Esophagus muscularis mucosa (tissue), 4 donors: ENCODE measurements at regions not wholly inside any gene's neighbourhood (a gene's known extent, or its start where the extent isn't known, plus 50 kb on each side); places are given as distances from the start of the nearest gene placed in this dataset.

ENCODE experiments used
- DNase-seq: peaks from one replicate; pipeline ENCODE4 v3.0.0-alpha.2; 2017; ENCODE audit errors: extremely low spot score
- H3K27ac ChIP-seq, 4 donors: fragments of 200-600 bp; sonication (generic); replicated peaks in 1 of 4; 1 replicate in 3 of 4; 2 replicates in 1 of 4; pipeline ENCODE4 v1.5.1; 2016 to 2019; ENCODE audit warnings: mild to moderate bottlenecking in 1 of 4
- H3K27me3 ChIP-seq, 4 donors: fragments of 200-600 bp; sonication (generic); one replicate each; pipeline versions ENCODE4 v1.5.1 to v1.6.0; 2016 to 2019
- H3K36me3 ChIP-seq, 4 donors: fragments of 200-600 bp; sonication (generic); one replicate each; pipeline ENCODE4 v1.5.1; 2016 to 2019
- H3K4me1 ChIP-seq, 4 donors: fragments of 200-600 bp; sonication (generic); one replicate each; pipeline ENCODE4 v1.5.1; 2016 to 2019
- H3K4me3 ChIP-seq, 4 donors: fragments of 200-600 bp; sonication (generic); 1 replicate in 2 of 4; 2 replicates in 2 of 4; pipeline ENCODE4 v1.5.1; 2016 to 2019; ENCODE audit warnings: mild to moderate bottlenecking in 4 of 4, moderate library complexity in 1 of 4
- H3K9me3 ChIP-seq, 4 donors: fragments of 200-600 bp; sonication (generic); 1 replicate in 3 of 4; 2 replicates in 1 of 4; pipeline ENCODE4 v1.5.1; 2016 to 2019
- EP300 ChIP-seq: sonication (generic); formaldehyde crosslinking; IDR thresholded peaks from one replicate; pipeline ENCODE4 v1.6.1; 2017; ENCODE audit warnings: antibody characterized with exemption
- POLR2A ChIP-seq: fragments of 450-650 bp; IDR thresholded peaks from one replicate; pipeline ENCODE4 v1.6.1; 2017; ENCODE audit warnings: antibody characterized with exemption, moderate library complexity, mild to moderate bottlenecking, low read depth
- POLR2AphosphoS5 ChIP-seq, 2 donors: sonication (generic); formaldehyde crosslinking; IDR thresholded peaks; one replicate each; pipeline ENCODE4 v1.6.1; 2017; ENCODE audit warnings: antibody characterized with exemption in 2 of 2
- WGBS: methylation state at CpG from one replicate; pipeline ENCODE4 v1.1.5; 2018; 5-methylcytosine and 5-hydroxymethylcytosine counted together
- intact Hi-C: fragments of 100-400 bp; cut with DNase I; formaldehyde crosslinking; loops from one replicate; pipeline ENCODE4 v1.15.1; 2023
- TF ChIP-seq, protein P1 (sequence below), 3 experiments: fragments of 200-600 bp in 2 of 3; fragments of 450-650 bp in 1 of 3; sonication (generic) in 2 of 3; IDR thresholded peaks; one replicate each; pipeline ENCODE4 v1.5.1; 2017 to 2019; ENCODE audit warnings: antibody characterized with exemption in 3 of 3, mild to moderate bottlenecking in 2 of 3, moderate library complexity in 1 of 3

DNA sequence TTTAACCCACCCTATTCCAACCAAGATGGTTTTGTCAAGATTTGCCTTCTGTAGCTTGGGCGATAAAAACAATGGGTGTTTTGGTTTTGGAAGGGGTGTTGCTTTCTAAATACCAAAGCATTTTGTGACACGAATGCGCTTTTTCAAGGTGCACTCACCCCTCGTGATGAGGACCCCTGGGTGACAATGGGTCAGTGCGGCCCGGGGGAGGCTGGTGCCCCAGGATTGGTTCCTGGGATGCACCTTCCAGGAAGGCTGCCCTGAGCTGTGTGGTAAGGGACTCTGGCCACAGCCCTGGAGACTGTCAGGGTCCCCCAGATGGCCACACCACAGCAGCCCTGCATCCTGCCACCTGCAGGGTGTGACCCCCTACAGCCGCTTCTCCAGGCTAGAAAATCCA, 180.6 kb upstream of the MYL2 start:
- peaks cover 0 to 41% (median 0%) of the 10 kb centered on the region in 4 donors for H3K27me3 ChIP-seq
- no peak overlapping the region for H3K4me3 ChIP-seq
- no peak overlapping the region for H3K27ac ChIP-seq
- no peaks in the 10 kb centered on the region for H3K36me3 ChIP-seq
- no peaks in the 10 kb centered on the region for H3K9me3 ChIP-seq
- intact Hi-C loops = no loop called here
- DNase-seq = no peak
- TF ChIP-seq POLR2AphosphoS5 (IDR thresholded peaks at IDR 0.05) (no peak), EP300 (no peak), POLR2A (no peak)
- TF ChIP-seq, protein P1, sequence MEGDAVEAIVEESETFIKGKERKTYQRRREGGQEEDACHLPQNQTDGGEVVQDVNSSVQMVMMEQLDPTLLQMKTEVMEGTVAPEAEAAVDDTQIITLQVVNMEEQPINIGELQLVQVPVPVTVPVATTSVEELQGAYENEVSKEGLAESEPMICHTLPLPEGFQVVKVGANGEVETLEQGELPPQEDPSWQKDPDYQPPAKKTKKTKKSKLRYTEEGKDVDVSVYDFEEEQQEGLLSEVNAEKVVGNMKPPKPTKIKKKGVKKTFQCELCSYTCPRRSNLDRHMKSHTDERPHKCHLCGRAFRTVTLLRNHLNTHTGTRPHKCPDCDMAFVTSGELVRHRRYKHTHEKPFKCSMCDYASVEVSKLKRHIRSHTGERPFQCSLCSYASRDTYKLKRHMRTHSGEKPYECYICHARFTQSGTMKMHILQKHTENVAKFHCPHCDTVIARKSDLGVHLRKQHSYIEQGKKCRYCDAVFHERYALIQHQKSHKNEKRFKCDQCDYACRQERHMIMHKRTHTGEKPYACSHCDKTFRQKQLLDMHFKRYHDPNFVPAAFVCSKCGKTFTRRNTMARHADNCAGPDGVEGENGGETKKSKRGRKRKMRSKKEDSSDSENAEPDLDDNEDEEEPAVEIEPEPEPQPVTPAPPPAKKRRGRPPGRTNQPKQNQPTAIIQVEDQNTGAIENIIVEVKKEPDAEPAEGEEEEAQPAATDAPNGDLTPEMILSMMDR (IDR thresholded peaks at IDR 0.05) = no peak
- WGBS = 80% methylated on average over 2 of the region's 7 CpGs
- H3K4me1 ChIP-seq = no peaks in the 10 kb centered on the region

DNA sequence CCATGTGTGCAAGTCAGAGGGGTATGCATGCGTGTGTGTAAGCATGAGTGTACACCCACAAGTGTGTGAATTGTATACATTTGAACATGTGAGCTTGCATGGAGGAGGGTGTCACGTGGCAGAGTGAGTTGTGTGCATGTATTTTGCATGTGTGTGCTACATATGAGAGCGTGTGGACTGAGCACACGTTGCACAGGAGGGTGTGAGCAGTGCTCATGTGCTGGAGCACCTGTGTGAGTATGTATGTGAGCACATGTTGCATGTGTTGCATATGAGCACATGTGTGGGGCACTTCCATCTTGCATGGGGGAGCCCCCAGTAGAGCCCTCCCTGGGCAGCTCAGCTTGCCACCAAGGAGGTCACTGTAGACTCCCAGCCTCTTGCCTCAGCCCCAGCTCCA, 180.2 kb upstream of the MYL2 start:
- DNase-seq = no peak
- no peak overlapping the region for H3K4me3 ChIP-seq
- TF ChIP-seq, protein P1 (IDR thresholded peaks at IDR 0.05) = no peak
- TF ChIP-seq POLR2A (no peak), EP300 (no peak), POLR2AphosphoS5 (IDR thresholded peaks at IDR 0.05) (no peak)
- no peaks in the 10 kb centered on the region for H3K4me1 ChIP-seq
- H3K27me3 ChIP-seq = peaks cover 0 to 43% (median 0%) of the 10 kb centered on the region in 4 donors
- H3K9me3 ChIP-seq = no peaks in the 10 kb centered on the region
- H3K36me3 ChIP-seq = no peaks in the 10 kb centered on the region
- no peak overlapping the region for H3K27ac ChIP-seq
- intact Hi-C loops = no loop called here
- WGBS = 84% methylated on average over 4 of the region's 4 CpGs

DNA sequence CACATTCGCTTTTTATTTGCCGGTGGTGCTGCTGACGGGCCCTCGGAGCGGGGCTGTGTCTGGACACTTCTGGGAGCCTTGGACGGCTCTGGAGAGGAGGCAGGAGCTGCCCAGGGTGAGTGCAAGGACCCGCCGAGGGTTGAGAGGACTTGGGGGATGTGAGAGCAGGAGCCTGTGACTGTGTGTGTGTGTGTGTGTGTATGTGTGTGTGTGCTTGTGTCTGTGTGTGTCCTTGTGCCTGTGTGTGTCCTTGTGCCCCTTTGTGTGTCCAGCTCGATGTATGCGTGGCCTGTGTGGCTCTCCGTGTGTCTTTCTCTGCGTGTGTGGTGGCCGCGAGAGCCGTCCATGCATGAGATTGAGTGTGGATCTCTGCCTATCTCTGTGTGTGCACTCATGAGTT, 179.6 kb upstream of the MYL2 start:
- Histone ChIP-seq H3K9me3 (no peaks in the 10 kb centered on the region), H3K27me3 (peaks cover 0 to 46% (median 0%) of the 10 kb centered on the region in 4 donors), H3K4me1 (no peaks in the 10 kb centered on the region), H3K4me3 (no peak overlapping the region), H3K27ac (no peak overlapping the region), H3K36me3 (no peaks in the 10 kb centered on the region)
- intact Hi-C loops = no loop called here
- 86% methylated on average over 12 of the region's 15 CpGs for WGBS
- DNase-seq = no peak
- TF ChIP-seq, protein P1 (IDR thresholded peaks at IDR 0.05) = no peak
- TF ChIP-seq POLR2A = no peak
- no peak for TF ChIP-seq POLR2AphosphoS5 (IDR thresholded peaks at IDR 0.05)
- TF ChIP-seq EP300 = no peak

DNA sequence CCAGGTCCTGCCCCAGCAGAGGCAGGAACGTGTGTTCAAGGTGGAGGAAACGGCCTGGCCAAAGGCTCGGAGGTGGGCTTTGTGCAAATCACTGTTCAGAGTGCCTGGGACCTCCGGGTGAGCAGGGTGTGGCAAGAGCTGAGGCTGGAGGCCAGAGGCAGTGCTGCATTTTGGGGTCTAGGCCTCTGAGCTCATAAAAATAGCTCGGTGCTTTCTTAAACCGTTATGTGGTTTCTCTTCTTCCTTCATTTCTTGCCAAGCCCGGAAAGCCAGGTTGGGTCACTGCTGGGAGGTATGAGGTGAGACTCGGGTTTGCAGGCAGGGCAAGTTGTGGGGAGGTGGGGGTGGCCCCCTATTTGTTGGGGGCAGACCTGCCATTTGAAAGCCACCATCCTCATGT, 178.8 kb upstream of the MYL2 start:
- Histone ChIP-seq H3K27me3 (peaks cover 0 to 46% (median 0%) of the 10 kb centered on the region in 4 donors), H3K4me1 (no peaks in the 10 kb centered on the region), H3K9me3 (no peaks in the 10 kb centered on the region), H3K4me3 (no peak overlapping the region), H3K27ac (no peak overlapping the region), H3K36me3 (no peaks in the 10 kb centered on the region)
- no peak for TF ChIP-seq POLR2A
- TF ChIP-seq EP300 = no peak
- no peak for TF ChIP-seq POLR2AphosphoS5 (IDR thresholded peaks at IDR 0.05)
- TF ChIP-seq, protein P1 (IDR thresholded peaks at IDR 0.05) = no peak
- no peak for DNase-seq
- intact Hi-C loops = no loop called here
- 55% methylated on average over 7 of the region's 8 CpGs for WGBS
